Neuronal stem cell (in vitro differentiated cells): ENCODE measurements at regions not wholly inside any gene's neighbourhood (a gene's known extent, or its start where the extent isn't known, plus 50 kb on each side); places are given as distances from the start of the nearest gene placed in this dataset.
"Not testable (repeated sequence)": the region's sequence is repeated elsewhere in the genome, so short reads cannot be mapped to it uniquely, and the experiment has no call there.

Experiments
- DNase-seq: peaks from one replicate; pipeline ENCODE4 v3.0.0-alpha.2; 2013; ENCODE audit warnings: low spot score
- H2AFZ ChIP-seq: one replicate; pipeline ENCODE4 v1.6.1; 2013; ENCODE audit warnings: mild to moderate bottlenecking, low read length, inconsistent platforms
- H2AK5ac ChIP-seq: 2 replicates; pipeline ENCODE4 v1.6.1; 2013; ENCODE audit warnings: low read depth, mild to moderate bottlenecking, inconsistent platforms, low read length, moderate library complexity, mixed read lengths
- H2BK120ac ChIP-seq: 2 replicates; pipeline ENCODE4 v1.6.1; 2013; ENCODE audit warnings: low read depth, mild to moderate bottlenecking, inconsistent platforms, low read length, moderate library complexity, mixed read lengths
- H2BK12ac ChIP-seq: one replicate; pipeline ENCODE4 v1.6.1; 2013; ENCODE audit warnings: low read length, inconsistent platforms
- H2BK15ac ChIP-seq: 2 replicates; pipeline ENCODE4 v1.6.1; 2013; ENCODE audit warnings: mild to moderate bottlenecking, low read length, inconsistent platforms, mixed read lengths
- H2BK5ac ChIP-seq: one replicate; pipeline ENCODE4 v1.6.1; 2013; ENCODE audit warnings: inconsistent platforms, mild to moderate bottlenecking, low read length, moderate library complexity
- H3K14ac ChIP-seq: one replicate; pipeline ENCODE4 v1.6.1; 2013; ENCODE audit warnings: low read length, inconsistent platforms
- H3K18ac ChIP-seq: 2 replicates; pipeline ENCODE4 v1.6.1; 2013; ENCODE audit warnings: low read length, inconsistent platforms
- H3K23ac ChIP-seq: 2 replicates; pipeline ENCODE4 v1.6.1; 2013; ENCODE audit warnings: low read depth, mild to moderate bottlenecking, mixed read lengths, low read length, inconsistent platforms; ENCODE audit not compliant: poor library complexity
- H3K27ac ChIP-seq: replicated peaks from 3 replicates; pipeline ENCODE4 v1.5.1; 2013; ENCODE audit warnings: low read length, inconsistent platforms
- H3K27me3 ChIP-seq, 3 experiments: 2 replicates each; pipeline ENCODE4 v1.6.1; 2013; ENCODE audit warnings: low read length in 3 of 3, mild to moderate bottlenecking in 2 of 3, inconsistent platforms in 1 of 3, low read depth in 1 of 3, mixed read lengths in 1 of 3, moderate library complexity in 1 of 3; ENCODE audit not compliant: control insufficient read depth in 3 of 3, insufficient read depth in 3 of 3
- H3K36me3 ChIP-seq, 2 donors: replicated peaks in 1 of 2; 2 replicates each; pipeline ENCODE4 v1.6.1; 2013; ENCODE audit warnings: low read length in 2 of 2; ENCODE audit not compliant: control insufficient read depth in 2 of 2, insufficient read depth in 2 of 2
- H3K4ac ChIP-seq: 2 replicates; pipeline ENCODE4 v1.6.1; 2013; ENCODE audit warnings: inconsistent platforms, mild to moderate bottlenecking, low read length, moderate library complexity
- H3K4me1 ChIP-seq, 2 donors: 1 replicate in 1 of 2; 2 replicates in 1 of 2; pipeline ENCODE4 v1.6.1; 2013; ENCODE audit warnings: low read length in 2 of 2, low read depth in 1 of 2; ENCODE audit not compliant: control insufficient read depth in 2 of 2, insufficient read depth in 1 of 2
- H3K4me2 ChIP-seq: one replicate; pipeline ENCODE4 v1.6.1; 2013; ENCODE audit warnings: mild to moderate bottlenecking, low read length, inconsistent platforms; ENCODE audit not compliant: insufficient read depth, poor library complexity, severe bottlenecking
- H3K4me3 ChIP-seq, 2 donors: 2 replicates each; pipeline ENCODE4 v1.5.1; 2013; ENCODE audit warnings: low read length in 2 of 2, mild to moderate bottlenecking in 2 of 2, inconsistent platforms in 1 of 2, moderate library complexity in 1 of 2
- H3K79me1 ChIP-seq: one replicate; pipeline ENCODE4 v1.6.1; 2013; ENCODE audit warnings: low read depth, mild to moderate bottlenecking, inconsistent platforms, low read length, moderate library complexity
- H3K9ac ChIP-seq: one replicate; pipeline ENCODE4 v1.6.1; 2013; ENCODE audit warnings: mild to moderate bottlenecking, low read depth, low read length, inconsistent platforms; ENCODE audit not compliant: poor library complexity
- H3K9me3 ChIP-seq, 2 donors: replicated peaks in 1 of 2; 2 replicates each; pipeline versions ENCODE3 to v1.6.1; 2013; ENCODE audit warnings: low read length in 2 of 2, mild to moderate bottlenecking in 2 of 2, inconsistent platforms in 1 of 2, low read depth in 1 of 2, mixed read lengths in 1 of 2, moderate library complexity in 1 of 2; ENCODE audit not compliant: control insufficient read depth in 2 of 2, insufficient read depth in 1 of 2
- H4K8ac ChIP-seq: one replicate; pipeline ENCODE4 v1.6.1; 2013; ENCODE audit warnings: low read depth, mild to moderate bottlenecking, inconsistent platforms, low read length, moderate library complexity
- H4K91ac ChIP-seq: one replicate; pipeline ENCODE4 v1.6.1; 2013; ENCODE audit warnings: low read length, low read depth, mild to moderate bottlenecking, inconsistent platforms; ENCODE audit not compliant: poor library complexity
- WGBS, 2 donors: extraction: QIAGEN DNeasy Blood & Tissue Kit; methylation state at CpG; one replicate each; pipeline ENCODE4 v1.1.7; 2013; ENCODE audit warnings: missing lambda C conversion rate in 2 of 2, mixed read lengths in 1 of 2; ENCODE audit not compliant: insufficient read length in 2 of 2, insufficient replicate concordance in 1 of 2; ENCODE audit errors: extremely low coverage in 2 of 2; 5-methylcytosine and 5-hydroxymethylcytosine counted together

DNA sequence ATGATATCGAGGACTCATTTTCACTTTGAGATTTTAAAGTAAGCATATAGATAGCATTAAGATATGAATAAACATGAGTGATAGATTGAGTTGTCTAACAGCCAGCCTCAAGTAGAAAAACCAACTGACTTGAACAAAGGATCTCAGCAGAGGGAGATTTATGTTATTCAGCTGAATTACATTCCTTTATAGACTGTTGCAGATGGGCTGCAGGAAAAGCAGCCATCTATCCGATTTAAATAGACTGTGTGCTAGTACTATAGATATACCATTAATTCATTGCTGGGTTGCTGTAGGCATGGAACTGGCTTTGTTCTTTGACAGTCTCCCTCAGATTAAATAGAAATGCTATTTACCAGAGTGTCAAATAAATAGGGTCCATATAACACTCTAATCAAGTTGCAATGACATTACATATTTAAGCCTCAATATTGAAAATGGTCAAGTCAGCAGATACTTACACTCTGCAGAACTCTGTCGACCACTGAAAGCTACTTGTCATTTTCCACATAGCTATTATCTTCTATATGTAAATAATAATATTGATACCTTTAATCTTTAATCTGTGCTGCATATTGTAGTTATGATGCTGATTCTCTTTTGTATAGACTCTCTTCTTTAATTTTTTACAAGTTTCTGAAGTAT is 750.8 kb downstream of the CENPC start:
- Histone ChIP-seq H3K36me3 (no peaks in the 10 kb centered on the region), H3K4me2 (no peak overlapping the region), H3K79me1 (no peaks in the 10 kb centered on the region), H3K9ac (no peak overlapping the region), H3K27ac (no peak overlapping the region), H2BK12ac (no peak overlapping the region), H2BK120ac (no peak overlapping the region), H2AFZ (no peak overlapping the region), H2BK15ac (no peak overlapping the region), H3K23ac (no peak overlapping the region), H3K4ac (no peak overlapping the region), H4K8ac (no peak overlapping the region), H2AK5ac (no peak overlapping the region), H3K14ac (no peak overlapping the region), H4K91ac (no peak overlapping the region), H2BK5ac (no peak overlapping the region), H3K9me3 (no peaks in the 10 kb centered on the region), H3K27me3 (no peaks in the 10 kb centered on the region), H3K18ac (no peak overlapping the region), H3K4me3 (no peak overlapping the region), H3K4me1 (no peaks in the 10 kb centered on the region)
- DNase-seq = no peak
- no CpG with 5 or more reads among the region's 3 CpGs for WGBS, 2 donors

- no peak overlapping the region for H4K91ac ChIP-seq
- no peaks in the 10 kb centered on the region for H3K27me3 ChIP-seq
- no peak overlapping the region for H2BK5ac ChIP-seq
- no CpG with 5 or more reads among the region's 2 CpGs for WGBS, 2 donors
- no peak overlapping the region for H3K4me2 ChIP-seq
- no peak overlapping the region for H2AK5ac ChIP-seq
- no peak overlapping the region for H3K27ac ChIP-seq
- no peak overlapping the region for H3K14ac ChIP-seq
- no peak overlapping the region for H2BK12ac ChIP-seq
- H3K79me1 ChIP-seq = no peaks in the 10 kb centered on the region
- H2BK15ac ChIP-seq = no peak overlapping the region
- no peak overlapping the region for H3K23ac ChIP-seq
- H4K8ac ChIP-seq = no peak overlapping the region
- H3K18ac ChIP-seq = no peak overlapping the region
- H3K9ac ChIP-seq = no peak overlapping the region
- no peak for DNase-seq
- no peak overlapping the region for H2AFZ ChIP-seq
- no peaks in the 10 kb centered on the region for H3K4me1 ChIP-seq
- H3K36me3 ChIP-seq = no peaks in the 10 kb centered on the region
- no peak overlapping the region for H2BK120ac ChIP-seq
- H3K4me3 ChIP-seq = no peak overlapping the region
- H3K4ac ChIP-seq = no peak overlapping the region
- H3K9me3 ChIP-seq = no peaks in the 10 kb centered on the region
Measured at GRCh38 chr4:66791686-66792085, 753.6 kb downstream of the CENPC start.

DNA sequence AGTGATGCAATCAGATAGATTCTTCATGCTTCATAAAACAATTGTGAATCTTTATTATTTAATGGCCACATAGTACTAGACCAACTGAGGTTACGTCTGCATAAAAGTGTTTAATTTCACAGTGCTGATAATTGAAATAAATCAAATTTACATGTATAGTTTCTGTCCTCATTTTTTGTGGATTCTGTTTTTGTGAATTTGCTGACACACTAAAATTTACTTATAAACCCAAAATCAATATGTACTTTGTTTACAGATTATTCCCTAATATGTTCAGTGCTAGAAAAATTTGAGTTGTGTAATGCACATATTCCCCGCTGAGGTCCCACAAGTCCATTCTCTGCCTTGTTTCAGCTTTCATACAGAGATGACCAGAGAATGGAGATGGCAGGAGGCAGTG is 759.8 kb downstream of the CENPC start:
- Histone ChIP-seq H2BK5ac (no peak overlapping the region), H3K14ac (no peak overlapping the region), H2AK5ac (no peak overlapping the region), H2BK12ac (no peak overlapping the region), H3K4me2 (no peak overlapping the region), H3K79me1 (no peaks in the 10 kb centered on the region), H3K18ac (peak overlapping the region; percentile 71), H2AFZ (no peak overlapping the region), H3K9ac (no peak overlapping the region), H3K4me1 (no peaks in the 10 kb centered on the region), H3K4ac (no peak overlapping the region), H4K91ac (no peak overlapping the region), H3K23ac (no peak overlapping the region), H3K9me3 (no peaks in the 10 kb centered on the region), H4K8ac (no peak overlapping the region), H2BK120ac (no peak overlapping the region), H3K27me3 (no peaks in the 10 kb centered on the region), H2BK15ac (no peak overlapping the region), H3K36me3 (no peaks in the 10 kb centered on the region), H3K27ac (no peak overlapping the region), H3K4me3 (no peak overlapping the region)
- DNase-seq = no peak
- WGBS, 2 donors = no CpG with 5 or more reads among the region's 2 CpGs

DNA sequence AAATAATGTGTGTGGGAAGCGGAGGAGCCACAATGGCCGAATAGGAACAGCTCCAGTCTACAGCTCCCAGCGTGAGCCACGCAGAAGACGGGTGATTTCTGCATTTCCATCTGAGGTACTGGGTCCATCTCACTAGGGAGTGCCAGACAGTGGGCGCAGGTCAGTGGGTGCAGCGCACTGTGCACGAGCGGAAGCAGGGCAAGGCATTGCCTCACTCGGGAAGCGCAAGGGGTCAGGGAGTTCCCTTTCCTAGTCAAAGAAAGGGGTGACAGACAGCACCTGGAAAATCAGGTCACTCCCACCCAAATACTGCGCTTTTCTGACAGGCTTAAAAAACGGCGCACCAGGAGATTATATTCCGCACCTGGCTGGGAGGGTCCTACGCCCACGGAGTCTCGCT is 762.6 kb downstream of the CENPC start:
- H2BK5ac ChIP-seq, H2BK15ac ChIP-seq, H3K4ac ChIP-seq, H2BK120ac ChIP-seq, H3K27me3 ChIP-seq, H4K91ac ChIP-seq, H3K18ac ChIP-seq, H3K4me1 ChIP-seq, H2AK5ac ChIP-seq, H3K27ac ChIP-seq, H3K23ac ChIP-seq, H2BK12ac ChIP-seq, H3K36me3 ChIP-seq, H2AFZ ChIP-seq, H3K4me3 ChIP-seq, H3K14ac ChIP-seq, DNase-seq, H3K79me1 ChIP-seq, H3K4me2 ChIP-seq, H4K8ac ChIP-seq, H3K9ac ChIP-seq, H3K9me3 ChIP-seq: not testable (repeated sequence)
- no CpG with 5 or more reads among the region's 18 CpGs for WGBS, 2 donors
